IMR-90 (cell line): ENCODE measurements at regions not wholly inside any gene's neighbourhood (a gene's known extent, or its start where the extent isn't known, plus 50 kb on each side); places are given as distances from the start of the nearest gene placed in this dataset.

Source experiments
- ATAC-seq: fragments of 200-7000 bp; cut with Tn5 transposase; 2 replicates; pipeline ENCODE4 v1.9.1; 2020; ENCODE audit warnings: low read depth, mild to moderate bottlenecking, moderate library complexity
- BruUV-seq: library from RNA; stranded (reverse); fragments of 400-500 nt; replicated peaks from 2 replicates; lab custom pipeline; 2021; lab: Mats Ljungman, UMichigan
- CTCF ChIA-PET: fragments of 300-600 bp; formaldehyde crosslinking; extraction: SDS; loops from one replicate; lab custom pipeline; 2021; ENCODE audit warnings: antibody characterized with exemption; lab: Yijun Ruan, JAX
- POLR2A ChIA-PET: fragments of 300-600 bp; sonication (Branson Sonifier 250); formaldehyde crosslinking; loops from one replicate; lab custom pipeline; 2022; ENCODE audit warnings: antibody characterized with exemption; ENCODE audit not compliant: unreplicated experiment; lab: Charles Lee
- DNase-seq: peaks from one replicate; pipeline ENCODE4 v3.0.0; 2013
- H2AFZ ChIP-seq: replicated peaks from 2 replicates; pipeline ENCODE3; 2013; ENCODE audit warnings: low read length, mild to moderate bottlenecking; ENCODE audit not compliant: poor library complexity
- H2AK5ac ChIP-seq: 2 replicates; pipeline ENCODE4 v1.6.1; 2013; ENCODE audit warnings: low read depth, low read length, inconsistent platforms
- H2AK9ac ChIP-seq: replicated peaks from 2 replicates; pipeline ENCODE3; 2013; ENCODE audit warnings: mild to moderate bottlenecking, low read depth, low read length, moderate library complexity; ENCODE audit not compliant: poor library complexity
- H2BK120ac ChIP-seq: 2 replicates; pipeline ENCODE4 v1.6.1; 2013; ENCODE audit warnings: low read depth, low read length, inconsistent platforms
- H2BK15ac ChIP-seq: 3 replicates; pipeline ENCODE4 v1.6.1; 2013; ENCODE audit warnings: low read depth, low read length, inconsistent platforms
- H2BK20ac ChIP-seq: 2 replicates; pipeline ENCODE4 v1.6.1; 2013; ENCODE audit warnings: low read depth, mild to moderate bottlenecking, inconsistent platforms, low read length, moderate library complexity
- H2BK5ac ChIP-seq: 2 replicates; pipeline ENCODE4 v1.6.1; 2013; ENCODE audit warnings: mild to moderate bottlenecking, low read depth, low read length, inconsistent platforms; ENCODE audit not compliant: poor library complexity, severe bottlenecking
- H3K14ac ChIP-seq: replicated peaks from 2 replicates; pipeline ENCODE4 v1.6.1; 2013; ENCODE audit warnings: low read depth, low read length, inconsistent platforms
- H3K18ac ChIP-seq: 2 replicates; pipeline ENCODE4 v1.6.1; 2013; ENCODE audit warnings: low read depth, low read length, control low read depth
- H3K23ac ChIP-seq: 2 replicates; pipeline ENCODE4 v1.6.1; 2013; ENCODE audit warnings: low read depth, low read length, inconsistent platforms
- H3K27ac ChIP-seq: 2 replicates; pipeline ENCODE4 v1.5.1; 2013; ENCODE audit warnings: mild to moderate bottlenecking, control low read depth, low read length; ENCODE audit not compliant: insufficient read depth
- H3K27me3 ChIP-seq: 2 replicates; pipeline ENCODE4 v1.6.1; 2013; ENCODE audit warnings: low read length; ENCODE audit not compliant: control insufficient read depth, insufficient read depth
- H3K36me3 ChIP-seq: 2 replicates; pipeline ENCODE4 v1.6.1; 2013; ENCODE audit warnings: low read length, mixed read lengths; ENCODE audit not compliant: control insufficient read depth, insufficient read depth
- H3K4ac ChIP-seq: 2 replicates; pipeline ENCODE4 v1.6.1; 2013; ENCODE audit warnings: low read depth, low read length, inconsistent platforms
- H3K4me1 ChIP-seq: 2 replicates; pipeline ENCODE4 v1.6.1; 2013; ENCODE audit warnings: low read length, mixed read lengths; ENCODE audit not compliant: control insufficient read depth, insufficient read depth
- H3K4me2 ChIP-seq: 2 replicates; pipeline ENCODE4 v1.6.1; 2013; ENCODE audit warnings: low read depth, mild to moderate bottlenecking, control low read depth, low read length, moderate library complexity
- H3K4me3 ChIP-seq: 2 replicates; pipeline ENCODE4 v1.5.1; 2013; ENCODE audit warnings: low read depth, mild to moderate bottlenecking, control low read depth, low read length, moderate library complexity; ENCODE audit not compliant: insufficient read depth
- H3K56ac ChIP-seq: 2 replicates; pipeline ENCODE4 v1.6.1; 2013; ENCODE audit warnings: low read length, inconsistent platforms; ENCODE audit not compliant: insufficient read depth; ENCODE audit errors: extremely low read depth
- H3K79me1 ChIP-seq, 2 experiments: 2 replicates each; pipeline ENCODE4 v1.6.1; 2013; ENCODE audit warnings: low read length in 2 of 2, inconsistent platforms in 1 of 2, low read depth in 1 of 2
- H3K9ac ChIP-seq: 2 replicates; pipeline ENCODE4 v1.6.1; 2013; ENCODE audit warnings: low read depth, low read length, control low read depth
- H3K9me1 ChIP-seq: 2 replicates; pipeline ENCODE4 v1.6.1; 2013; ENCODE audit warnings: low read length, inconsistent platforms; ENCODE audit not compliant: insufficient read depth
- H3K9me3 ChIP-seq: 2 replicates; pipeline ENCODE4 v1.6.1; 2013; ENCODE audit warnings: low read length; ENCODE audit not compliant: control insufficient read depth, insufficient read depth
- H4K20me1 ChIP-seq: 2 replicates; pipeline ENCODE4 v1.6.1; 2013; ENCODE audit warnings: low read length, inconsistent platforms; ENCODE audit not compliant: insufficient read depth
- H4K5ac ChIP-seq: 2 replicates; pipeline ENCODE4 v1.6.1; 2013; ENCODE audit warnings: mild to moderate bottlenecking, low read depth, low read length, control low read depth
- H4K8ac ChIP-seq, 2 experiments: 2 replicates each; pipeline ENCODE4 v1.6.1; 2013; ENCODE audit warnings: low read depth in 2 of 2, low read length in 2 of 2, control low read depth in 1 of 2, inconsistent platforms in 1 of 2
- H4K91ac ChIP-seq: 2 replicates; pipeline ENCODE4 v1.6.1; 2013; ENCODE audit warnings: low read depth, low read length, inconsistent platforms; ENCODE audit not compliant: insufficient read depth
- CHD1 ChIP-seq: IDR thresholded peaks from 2 replicates; pipeline ENCODE4 v1.6.1; 2012; ENCODE audit warnings: low read depth, low read length, improper control_type of control experiment
- ELK1 ChIP-seq: fragments of 150-350 bp; IDR thresholded peaks from 2 replicates; pipeline ENCODE4 v1.6.1; 2016; ENCODE audit warnings: low read depth, mild to moderate bottlenecking, low read length, moderate library complexity, borderline replicate concordance
- MAFK ChIP-seq: IDR thresholded peaks from 2 replicates; pipeline ENCODE4 v1.6.1; 2012; ENCODE audit warnings: low read depth, low read length, improper control_type of control experiment
- POLR2A ChIP-seq: IDR thresholded peaks from 2 replicates; pipeline ENCODE4 v1.6.1; 2012; ENCODE audit warnings: mild to moderate bottlenecking, low read depth, low read length
- RCOR1 ChIP-seq: IDR thresholded peaks from 2 replicates; pipeline ENCODE4 v1.6.1; 2012; ENCODE audit warnings: mild to moderate bottlenecking, low read length, improper control_type of control experiment; ENCODE audit not compliant: insufficient replicate concordance
- RFX5 ChIP-seq: IDR thresholded peaks from 2 replicates; pipeline ENCODE4 v1.8.0; 2012; ENCODE audit warnings: low read depth, mild to moderate bottlenecking, low read length, moderate library complexity
- USF2 ChIP-seq: fragments of 150-350 bp; IDR thresholded peaks from 2 replicates; pipeline ENCODE4 v1.6.1; 2017; ENCODE audit warnings: mild to moderate bottlenecking, antibody characterized with exemption, low read length, low read depth
- WGBS, 2 experiments: methylation state at CpG; one replicate each; pipeline versions ENCODE4 v1.1.5 to v1.1.7; 2013; ENCODE audit warnings: missing lambda C conversion rate in 2 of 2; ENCODE audit not compliant: insufficient read length in 1 of 2; ENCODE audit errors: extremely low coverage in 2 of 2; 5-methylcytosine and 5-hydroxymethylcytosine counted together
- dilution Hi-C: fragments of 300-500 bp; cut with HindIII; formaldehyde crosslinking; loops from one replicate; pipeline ENCODE4 v1.14.3; 2018; ENCODE audit warnings: low sequenced_read_pairs; ENCODE audit not compliant: unreplicated experiment
- in situ Hi-C: fragments of 300-500 bp; cut with MboI; formaldehyde crosslinking; loops from 3 replicates; pipeline ENCODE4 v1.14.3; 2019; ENCODE audit warnings: low sequenced_read_pairs, inconsistent platforms, mixed read lengths
- intact Hi-C: fragments of 100-400 bp; cut with micrococcal nuclease; formaldehyde crosslinking; loops from 2 replicates; pipeline ENCODE4 v1.10.0; 2022

- Histone ChIP-seq H3K9ac (no peak overlapping the region), H3K79me1 (no peaks in the 10 kb centered on the region), H4K20me1 (no peaks in the 10 kb centered on the region), H3K23ac (no peak overlapping the region), H3K4me2 (no peak overlapping the region), H3K36me3 (no peaks in the 10 kb centered on the region), H4K5ac (no peak overlapping the region), H3K27ac (no peak overlapping the region), H4K91ac (no peak overlapping the region), H2AK5ac (no peak overlapping the region), H2BK5ac (no peak overlapping the region), H3K18ac (no peak overlapping the region), H3K27me3 (no peaks in the 10 kb centered on the region; the same call in 1 of the 2 replicates), H3K9me3 (no peaks in the 10 kb centered on the region), H3K56ac (no peak overlapping the region), H2BK120ac (no peak overlapping the region), H3K4me3 (no peak overlapping the region), H3K9me1 (no peaks in the 10 kb centered on the region), H3K14ac (no peak overlapping the region), H3K4ac (no peak overlapping the region), H2AFZ (no peak overlapping the region), H4K8ac (no peak overlapping the region), H2AK9ac (no peak overlapping the region), H3K4me1 (no peaks in the 10 kb centered on the region), H2BK20ac (no peak overlapping the region), H2BK15ac (no peak overlapping the region)
- dilution Hi-C loops (no loop called here), intact Hi-C loops (no loop called here), in situ Hi-C loops (no loop called here)
- CTCF ChIA-PET, result no interaction called here
- POLR2A ChIA-PET, result no interaction called here
- TF ChIP-seq RCOR1, result no peak
- no peak for TF ChIP-seq USF2
- no peak for TF ChIP-seq RFX5
- no peak for TF ChIP-seq POLR2A
- TF ChIP-seq MAFK, result no peak
- no peak for TF ChIP-seq ELK1
- no peak for TF ChIP-seq CHD1
- DNase-seq (no peak), ATAC-seq (no peak)
- 61% methylated on average over 3 of the region's 5 CpGs; no CpG with 5 or more reads in 1 of the 2 experiments for WGBS, 2 experiments
- no TSS peak for BruUV-seq
These were observed 63.2 kb upstream of the HELT start for GRCh38 chr4:184955116-184955515.
